ENCODE measurements at regions not wholly inside any gene's neighbourhood (a gene's known extent, or its start where the extent isn't known, plus 50 kb on each side); places are given as distances from the start of the nearest gene placed in this dataset.

- Histone ChIP-seq H3K4me3 (replicated peaks in 1 of 3) (no peak overlapping the region), H3K27ac (no peak overlapping the region), H3K36me3 (no peaks in the 10 kb centered on the region), H3K27me3 (no peaks in the 10 kb centered on the region), H3K4me1 (peaks cover 0 to 4% of the 10 kb centered on the region in 2 donors), H3K9me3 (no peaks in the 10 kb centered on the region)
- intact Hi-C loops (cut with DNase I): no loop called here
- TF ChIP-seq CTCF (IDR thresholded peaks at IDR 0.05) (no peak), POLR2A (IDR thresholded peaks at IDR 0.05) (no peak)
- WGBS, 2 donors: 93 to 97% methylated on average over 6 of the region's 6 CpGs
- DNase-seq: no peak
These were observed 692.8 kb upstream of the LRRN3 start for GRCh38 chr7:110397927-110398660.

DNA sequence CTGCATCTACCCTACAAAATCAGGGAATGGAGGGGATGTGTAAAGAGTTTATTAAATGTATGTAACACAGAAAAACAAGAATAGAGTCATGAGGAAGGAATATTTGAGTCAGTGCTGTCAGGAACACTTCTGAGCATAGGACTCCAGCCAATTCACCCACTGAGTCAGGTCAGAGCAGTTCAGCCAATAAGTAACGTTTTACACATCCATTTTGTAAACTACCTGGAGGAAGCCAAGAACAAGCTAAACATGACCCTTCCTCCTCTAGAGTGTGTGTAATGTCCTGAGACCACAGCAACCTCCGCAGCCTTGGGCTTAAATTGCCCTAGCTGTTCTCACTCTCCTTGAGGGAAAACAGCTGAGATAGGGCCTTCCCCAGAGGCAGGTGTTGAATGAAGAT, 691.5 kb upstream of the LRRN3 start:
- no peak for TF ChIP-seq CTCF (IDR thresholded peaks at IDR 0.05)
- no peak for TF ChIP-seq POLR2A (IDR thresholded peaks at IDR 0.05)
- 64 to 77% methylated on average over 2 of the region's 2 CpGs for WGBS, 2 donors
- Histone ChIP-seq H3K4me1 (peaks cover 0 to 4% of the 10 kb centered on the region in 2 donors), H3K27me3 (no peaks in the 10 kb centered on the region), H3K4me3 (replicated peaks in 1 of 3) (no peak overlapping the region), H3K36me3 (no peaks in the 10 kb centered on the region), H3K27ac (no peak overlapping the region), H3K9me3 (no peaks in the 10 kb centered on the region)
- intact Hi-C loops (cut with DNase I): no loop called here
- no peak for DNase-seq

DNA sequence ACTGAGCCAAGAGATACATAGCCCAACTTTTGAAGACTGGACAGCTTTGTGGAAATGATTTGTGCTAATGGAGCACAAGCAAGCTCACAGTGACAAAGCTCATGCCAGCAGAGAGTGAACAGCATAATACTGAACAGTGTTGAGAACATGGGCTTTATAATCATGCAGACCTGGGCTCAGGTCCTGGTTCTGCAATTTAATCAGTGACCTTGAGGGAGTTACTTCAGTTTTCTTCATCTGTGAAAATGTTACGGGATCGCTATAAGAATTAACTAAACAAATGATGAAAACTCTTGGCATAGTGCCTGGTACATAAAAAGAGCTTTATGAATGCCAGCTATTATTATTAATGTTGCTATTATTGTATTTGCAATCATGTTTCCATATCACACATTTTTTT, 690.5 kb upstream of the LRRN3 start:
- Histone ChIP-seq H3K36me3 (no peaks in the 10 kb centered on the region), H3K4me1 (peaks cover 0 to 4% of the 10 kb centered on the region in 2 donors), H3K27ac (no peak overlapping the region), H3K27me3 (no peaks in the 10 kb centered on the region), H3K9me3 (no peaks in the 10 kb centered on the region), H3K4me3 (replicated peaks in 1 of 3) (no peak overlapping the region)
- WGBS, 2 donors: 35 to 51% methylated on average over 2 of the region's 2 CpGs
- no peak for TF ChIP-seq CTCF (IDR thresholded peaks at IDR 0.05)
- no peak for TF ChIP-seq POLR2A (IDR thresholded peaks at IDR 0.05)
- intact Hi-C loops (cut with DNase I): no loop called here
- DNase-seq: no peak

- Histone ChIP-seq H3K4me3 (replicated peaks in 1 of 3) (no peak overlapping the region), H3K9me3 (no peaks in the 10 kb centered on the region), H3K27ac (no peak overlapping the region), H3K4me1 (no peaks in the 10 kb centered on the region), H3K27me3 (no peaks in the 10 kb centered on the region), H3K36me3 (no peaks in the 10 kb centered on the region)
- intact Hi-C loops (cut with DNase I): no loop called here
- WGBS, 2 donors: 82 to 86% methylated on average over 3 of the region's 3 CpGs
- TF ChIP-seq POLR2A (IDR thresholded peaks at IDR 0.05) (no peak), CTCF (IDR thresholded peaks at IDR 0.05) (no peak)
- DNase-seq: no peak
These were observed 683.7 kb upstream of the LRRN3 start for GRCh38 chr7:110407242-110407641.

DNA sequence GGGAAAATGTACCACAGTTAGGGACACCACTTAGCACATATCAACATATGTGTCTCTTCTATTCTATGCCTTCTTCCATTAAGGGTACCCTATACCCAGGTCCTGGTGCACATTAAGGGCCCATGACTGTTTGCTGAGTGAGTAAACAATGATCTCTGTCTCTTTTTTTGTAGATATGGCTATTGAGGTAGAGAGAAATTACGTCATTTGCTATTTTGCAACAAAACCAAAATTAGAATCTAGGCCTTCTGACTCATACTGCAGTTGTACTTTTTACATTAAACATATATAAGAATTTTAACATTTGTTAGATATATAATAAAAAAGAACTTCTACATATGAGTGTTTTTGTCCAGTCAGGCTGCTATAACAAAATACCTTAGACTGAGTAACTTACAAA, 683.2 kb upstream of the LRRN3 start:
- H3K4me3 ChIP-seq (replicated peaks in 1 of 3): no peak overlapping the region
- intact Hi-C loops (cut with DNase I): no loop called here
- 49 to 54% methylated on average over 1 of the region's 1 CpG for WGBS, 2 donors

More for the DNA sequence above, 683.2 kb upstream of the LRRN3 start:
- no peaks in the 10 kb centered on the region for H3K36me3 ChIP-seq
- no peaks in the 10 kb centered on the region for H3K9me3 ChIP-seq
- DNase-seq: no peak
- no peaks in the 10 kb centered on the region for H3K27me3 ChIP-seq
- no peak overlapping the region for H3K27ac ChIP-seq
- TF ChIP-seq POLR2A (IDR thresholded peaks at IDR 0.05) (no peak), CTCF (IDR thresholded peaks at IDR 0.05) (no peak)
- no peaks in the 10 kb centered on the region for H3K4me1 ChIP-seq

All from thyroid gland (tissue), 4 donors.